ENCODE measurements at regions not wholly inside any gene's neighbourhood (a gene's known extent, or its start where the extent isn't known, plus 50 kb on each side); places are given as distances from the start of the nearest gene placed in this dataset.

DNA sequence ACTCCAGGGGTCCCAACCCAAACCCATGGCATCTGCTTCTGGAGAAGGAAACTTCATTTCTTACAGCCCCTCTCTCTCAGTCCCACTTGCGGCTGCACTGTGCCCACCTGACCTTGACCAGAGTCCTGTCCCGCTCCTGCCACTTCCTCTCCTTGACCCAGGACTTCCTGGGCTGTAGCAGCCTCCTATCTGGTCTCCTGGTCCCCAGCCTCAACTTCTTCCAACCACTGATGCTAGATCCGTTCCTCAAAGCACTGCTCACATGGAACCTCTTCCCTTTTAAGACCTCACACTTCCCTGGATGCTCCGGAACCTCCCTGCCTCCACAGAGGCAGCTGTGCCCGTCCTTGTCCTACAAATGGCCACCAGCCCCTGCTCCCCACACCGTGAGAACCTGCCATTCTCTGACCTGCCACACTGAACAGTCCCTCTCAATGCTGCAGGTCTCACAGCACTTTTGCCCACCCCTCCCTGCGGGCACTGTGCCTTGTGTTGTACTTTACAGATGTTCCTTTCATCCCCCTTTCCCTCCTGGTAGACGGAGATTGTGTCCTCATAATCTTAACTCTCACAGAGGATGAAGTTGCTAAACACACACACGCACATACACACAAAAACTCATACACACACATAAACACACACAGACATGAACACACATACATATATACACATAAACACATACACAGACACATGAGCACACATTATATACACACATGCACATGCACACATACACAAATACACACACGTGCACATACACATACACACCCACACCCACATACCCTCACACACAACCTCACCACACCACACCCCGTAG is 59.6 kb upstream of the NXT1 start:
- H3K36me3 ChIP-seq (ENCODE audit: control insufficient read depth in 1 of 2, insufficient read depth in 2 of 2, low read length in 2 of 2), result no peaks in the 10 kb centered on the region
- peaks cover 0 to 6% of the 10 kb centered on the region in 2 donors for H3K4me1 ChIP-seq (ENCODE audit: control insufficient read depth in 1 of 2, insufficient read depth in 2 of 2, low read length in 2 of 2)
- H3K9ac ChIP-seq (ENCODE audit: low read depth in 1 of 2, low read length in 2 of 2), result no peak overlapping the region
- H3K9me3 ChIP-seq (ENCODE audit: control insufficient read depth in 1 of 2, low read length in 2 of 2), result no peaks in the 10 kb centered on the region
- H3K4me3 ChIP-seq (ENCODE audit: low read depth in 1 of 2, low read length in 2 of 2), result no peak overlapping the region
- H3K27me3 ChIP-seq (ENCODE audit: control insufficient read depth in 1 of 2, insufficient read depth in 2 of 2, low read length in 2 of 2), result no peaks in the 10 kb centered on the region
- no peak overlapping the region for H3K27ac ChIP-seq (ENCODE audit: low read depth, low read length)

DNA sequence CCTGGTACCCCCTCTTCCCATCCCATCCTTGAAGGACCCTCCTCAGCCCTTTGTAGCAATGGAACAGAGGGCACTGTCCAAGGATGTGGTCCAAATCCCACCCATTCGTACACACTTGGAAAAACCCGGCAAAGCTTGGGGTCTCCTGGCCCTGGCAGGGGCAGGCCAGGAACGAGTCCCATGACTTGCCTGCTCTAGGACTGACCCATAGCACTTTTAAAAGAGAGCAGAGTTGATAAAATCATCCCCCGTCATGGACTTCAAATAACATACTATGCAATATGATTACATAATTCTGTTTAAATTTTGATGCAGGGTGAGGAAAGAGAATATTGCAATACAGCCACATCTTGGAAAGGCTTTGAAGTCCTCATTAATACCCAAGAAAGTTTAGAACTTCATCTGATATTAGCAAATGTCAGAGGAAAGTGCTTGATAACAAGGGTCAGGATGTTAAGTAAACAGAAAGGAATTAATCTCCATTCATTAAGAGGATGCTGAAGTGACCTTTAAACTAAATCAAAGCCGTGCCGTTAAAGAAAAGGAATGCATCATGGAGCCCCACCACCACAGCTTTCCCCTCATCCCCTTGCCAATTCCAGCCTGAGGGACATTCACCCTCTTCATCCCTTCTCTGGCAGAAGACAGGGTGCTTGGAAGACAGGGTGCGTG is 60.7 kb upstream of the NXT1 start:
- Histone ChIP-seq H3K27ac (ENCODE audit: low read depth, low read length) (no peak overlapping the region), H3K9ac (ENCODE audit: low read depth in 1 of 2, low read length in 2 of 2) (no peak overlapping the region), H3K4me3 (ENCODE audit: low read depth in 1 of 2, low read length in 2 of 2) (no peak overlapping the region), H3K9me3 (ENCODE audit: control insufficient read depth in 1 of 2, low read length in 2 of 2) (no peaks in the 10 kb centered on the region), H3K27me3 (ENCODE audit: control insufficient read depth in 1 of 2, insufficient read depth in 2 of 2, low read length in 2 of 2) (no peaks in the 10 kb centered on the region), H3K4me1 (ENCODE audit: control insufficient read depth in 1 of 2, insufficient read depth in 2 of 2, low read length in 2 of 2) (peaks cover 0 to 6% of the 10 kb centered on the region in 2 donors), H3K36me3 (ENCODE audit: control insufficient read depth in 1 of 2, insufficient read depth in 2 of 2, low read length in 2 of 2) (no peaks in the 10 kb centered on the region)

DNA sequence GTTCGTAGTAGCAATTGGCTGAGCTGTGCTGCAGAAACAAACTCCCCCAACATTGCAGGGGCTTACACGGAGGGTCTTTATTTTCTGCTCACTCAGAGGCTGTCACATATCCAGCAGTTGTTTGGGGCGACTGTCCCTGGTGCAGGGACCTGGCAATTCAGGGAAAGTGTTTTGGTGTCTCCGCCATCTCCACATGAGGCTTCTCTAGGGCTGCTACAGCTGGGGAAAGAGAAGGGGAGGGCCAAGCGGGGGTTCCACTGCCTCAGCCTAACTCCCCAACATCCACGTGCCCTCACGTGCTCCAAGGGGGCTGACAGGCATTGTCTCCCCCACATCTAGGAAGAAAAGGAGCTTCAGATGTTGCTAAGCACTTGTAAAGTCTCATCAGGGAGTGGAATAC is 61.3 kb upstream of the NXT1 start:
- no peaks in the 10 kb centered on the region for H3K36me3 ChIP-seq (ENCODE audit: control insufficient read depth in 1 of 2, insufficient read depth in 2 of 2, low read length in 2 of 2)
- H3K9ac ChIP-seq (ENCODE audit: low read depth in 1 of 2, low read length in 2 of 2), result no peak overlapping the region
- peaks cover 0 to 6% of the 10 kb centered on the region in 2 donors for H3K4me1 ChIP-seq (ENCODE audit: control insufficient read depth in 1 of 2, insufficient read depth in 2 of 2, low read length in 2 of 2)
- H3K27me3 ChIP-seq (ENCODE audit: control insufficient read depth in 1 of 2, insufficient read depth in 2 of 2, low read length in 2 of 2), result no peaks in the 10 kb centered on the region
- no peak overlapping the region for H3K4me3 ChIP-seq (ENCODE audit: low read depth in 1 of 2, low read length in 2 of 2)
- H3K27ac ChIP-seq (ENCODE audit: low read depth, low read length), result no peak overlapping the region
- no peaks in the 10 kb centered on the region for H3K9me3 ChIP-seq (ENCODE audit: control insufficient read depth in 1 of 2, low read length in 2 of 2)

DNA sequence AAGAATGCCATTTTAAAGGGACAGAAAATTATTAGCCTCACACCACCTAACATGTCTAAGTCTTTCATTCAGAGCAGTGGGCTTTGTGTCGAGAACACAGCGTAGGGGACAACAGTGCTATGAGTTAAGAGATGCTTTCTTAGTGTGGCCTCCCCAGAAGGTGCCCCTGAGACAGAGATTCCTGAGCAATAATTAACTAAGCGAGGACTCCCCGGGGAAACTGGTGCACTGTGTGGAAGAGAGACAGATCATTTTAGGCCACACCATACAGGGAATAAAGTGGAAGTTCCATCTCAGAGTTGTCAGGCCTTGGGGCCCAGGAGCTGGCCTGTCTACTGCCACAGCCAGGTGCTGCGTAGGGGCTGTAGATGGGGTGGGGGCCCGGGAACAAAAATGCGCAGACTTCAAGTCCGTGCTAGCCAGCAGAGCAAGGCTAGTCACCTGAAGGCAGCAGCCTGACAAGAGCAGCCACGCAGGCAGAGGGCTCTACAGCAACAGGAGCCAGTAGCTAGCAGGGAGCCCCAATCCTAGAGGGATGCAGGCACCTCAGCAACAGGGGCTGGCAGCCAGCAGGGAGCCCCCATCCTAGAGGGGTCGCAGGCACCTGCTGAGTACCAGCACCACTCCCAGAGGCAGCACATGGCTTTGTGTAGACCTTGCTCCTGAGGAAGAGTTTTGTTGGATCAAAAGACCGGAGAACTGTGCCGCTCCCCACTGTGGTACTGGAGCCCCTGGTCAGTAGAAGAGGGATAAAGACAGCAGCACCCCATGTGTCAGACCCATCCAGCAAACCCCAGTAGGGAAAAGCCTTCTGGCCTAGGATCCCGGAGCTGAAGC is 63.0 kb upstream of the NXT1 start:
- Histone ChIP-seq H3K27me3 (ENCODE audit: control insufficient read depth in 1 of 2, insufficient read depth in 2 of 2, low read length in 2 of 2) (no peaks in the 10 kb centered on the region), H3K9ac (ENCODE audit: low read depth in 1 of 2, low read length in 2 of 2) (no peak overlapping the region), H3K36me3 (ENCODE audit: control insufficient read depth in 1 of 2, insufficient read depth in 2 of 2, low read length in 2 of 2) (no peaks in the 10 kb centered on the region), H3K9me3 (ENCODE audit: control insufficient read depth in 1 of 2, low read length in 2 of 2) (no peaks in the 10 kb centered on the region), H3K4me3 (ENCODE audit: low read depth in 1 of 2, low read length in 2 of 2) (no peak overlapping the region), H3K27ac (ENCODE audit: low read depth, low read length) (no peak overlapping the region), H3K4me1 (ENCODE audit: control insufficient read depth in 1 of 2, insufficient read depth in 2 of 2, low read length in 2 of 2) (peaks cover 0 to 6% of the 10 kb centered on the region in 2 donors)

DNA sequence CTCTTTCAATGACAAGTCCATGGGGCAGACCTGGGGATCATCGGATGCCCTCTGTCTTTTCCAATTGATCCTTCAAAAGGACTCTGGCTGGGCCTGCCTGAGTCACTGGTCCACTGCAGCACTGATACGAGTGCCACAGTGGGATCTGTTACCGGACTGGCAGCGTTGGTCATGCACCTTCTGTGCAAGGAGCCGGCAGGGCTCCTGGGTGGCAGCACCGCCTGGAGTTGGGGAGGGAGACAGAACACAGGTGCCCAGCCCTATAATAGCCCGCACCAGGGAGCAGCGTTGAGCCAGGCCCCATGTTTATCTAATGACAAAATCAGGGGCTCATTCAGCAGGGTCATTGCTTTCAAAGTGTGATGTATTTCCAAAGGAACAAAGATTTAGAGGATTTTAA is 64.2 kb upstream of the NXT1 start:
- no peak overlapping the region for H3K9ac ChIP-seq (ENCODE audit: low read depth in 1 of 2, low read length in 2 of 2)
- H3K27me3 ChIP-seq (ENCODE audit: control insufficient read depth in 1 of 2, insufficient read depth in 2 of 2, low read length in 2 of 2), result no peaks in the 10 kb centered on the region
- H3K36me3 ChIP-seq (ENCODE audit: control insufficient read depth in 1 of 2, insufficient read depth in 2 of 2, low read length in 2 of 2), result no peaks in the 10 kb centered on the region
- H3K4me1 ChIP-seq (ENCODE audit: control insufficient read depth in 1 of 2, insufficient read depth in 2 of 2, low read length in 2 of 2), result peaks cover 0 to 6% of the 10 kb centered on the region in 2 donors
- no peak overlapping the region for H3K4me3 ChIP-seq (ENCODE audit: low read depth in 1 of 2, low read length in 2 of 2)
- no peaks in the 10 kb centered on the region for H3K9me3 ChIP-seq (ENCODE audit: control insufficient read depth in 1 of 2, low read length in 2 of 2)
- no peak overlapping the region for H3K27ac ChIP-seq (ENCODE audit: low read depth, low read length)

DNA sequence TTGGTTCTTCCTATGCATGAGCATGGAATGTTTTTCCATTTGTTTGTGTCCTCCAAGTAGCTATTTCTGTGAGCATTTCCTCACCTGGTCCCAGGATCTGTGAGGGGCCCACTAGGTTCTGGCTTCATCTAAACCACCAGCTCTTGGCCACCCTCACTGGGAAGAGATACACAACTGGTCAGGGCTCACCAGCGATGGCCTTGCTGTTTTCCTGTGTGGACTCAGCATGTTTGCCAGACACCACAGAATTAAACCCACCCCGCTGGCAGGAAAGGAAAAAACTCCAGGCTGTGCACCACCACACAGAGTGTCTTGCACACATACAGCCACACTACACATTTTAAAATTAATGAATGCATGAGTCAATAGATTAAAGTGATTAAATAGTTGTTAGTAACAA is 65.1 kb upstream of the NXT1 start:
- H3K36me3 ChIP-seq (ENCODE audit: control insufficient read depth in 1 of 2, insufficient read depth in 2 of 2, low read length in 2 of 2), result no peaks in the 10 kb centered on the region
- peaks cover 0 to 6% of the 10 kb centered on the region in 2 donors for H3K4me1 ChIP-seq (ENCODE audit: control insufficient read depth in 1 of 2, insufficient read depth in 2 of 2, low read length in 2 of 2)
- H3K27me3 ChIP-seq (ENCODE audit: control insufficient read depth in 1 of 2, insufficient read depth in 2 of 2, low read length in 2 of 2), result no peaks in the 10 kb centered on the region
- H3K27ac ChIP-seq (ENCODE audit: low read depth, low read length), result no peak overlapping the region
- no peak overlapping the region for H3K4me3 ChIP-seq (ENCODE audit: low read depth in 1 of 2, low read length in 2 of 2)
- H3K9ac ChIP-seq (ENCODE audit: low read depth in 1 of 2, low read length in 2 of 2), result no peak overlapping the region
- H3K9me3 ChIP-seq (ENCODE audit: control insufficient read depth in 1 of 2, low read length in 2 of 2), result no peaks in the 10 kb centered on the region

DNA sequence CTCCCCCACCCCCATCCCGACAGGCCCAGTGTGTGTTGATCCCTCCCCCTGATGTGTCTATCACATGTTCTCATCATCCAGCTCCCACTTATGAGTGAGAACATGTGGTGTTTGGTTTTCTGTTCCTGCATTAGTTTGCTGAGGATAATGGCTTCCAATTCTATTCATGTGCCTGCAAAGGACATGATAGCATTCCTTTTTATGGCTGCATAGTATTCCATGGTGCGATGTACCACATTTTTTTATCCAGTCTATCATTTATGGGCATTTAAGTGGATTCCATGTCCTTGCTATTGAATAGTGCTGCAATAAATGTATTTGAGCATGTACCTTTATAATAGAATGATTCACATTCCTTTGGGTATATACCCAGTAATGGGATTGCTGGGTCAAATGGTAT is 66.6 kb upstream of the NXT1 start:
- Histone ChIP-seq H3K9me3 (ENCODE audit: control insufficient read depth in 1 of 2, low read length in 2 of 2) (no peaks in the 10 kb centered on the region), H3K9ac (ENCODE audit: low read depth in 1 of 2, low read length in 2 of 2) (no peak overlapping the region), H3K27ac (ENCODE audit: low read depth, low read length) (no peak overlapping the region), H3K4me1 (ENCODE audit: control insufficient read depth in 1 of 2, insufficient read depth in 2 of 2, low read length in 2 of 2) (no peaks in the 10 kb centered on the region), H3K27me3 (ENCODE audit: control insufficient read depth in 1 of 2, insufficient read depth in 2 of 2, low read length in 2 of 2) (no peaks in the 10 kb centered on the region), H3K36me3 (ENCODE audit: control insufficient read depth in 1 of 2, insufficient read depth in 2 of 2, low read length in 2 of 2) (no peaks in the 10 kb centered on the region), H3K4me3 (ENCODE audit: low read depth in 1 of 2, low read length in 2 of 2) (no peak overlapping the region)

DNA sequence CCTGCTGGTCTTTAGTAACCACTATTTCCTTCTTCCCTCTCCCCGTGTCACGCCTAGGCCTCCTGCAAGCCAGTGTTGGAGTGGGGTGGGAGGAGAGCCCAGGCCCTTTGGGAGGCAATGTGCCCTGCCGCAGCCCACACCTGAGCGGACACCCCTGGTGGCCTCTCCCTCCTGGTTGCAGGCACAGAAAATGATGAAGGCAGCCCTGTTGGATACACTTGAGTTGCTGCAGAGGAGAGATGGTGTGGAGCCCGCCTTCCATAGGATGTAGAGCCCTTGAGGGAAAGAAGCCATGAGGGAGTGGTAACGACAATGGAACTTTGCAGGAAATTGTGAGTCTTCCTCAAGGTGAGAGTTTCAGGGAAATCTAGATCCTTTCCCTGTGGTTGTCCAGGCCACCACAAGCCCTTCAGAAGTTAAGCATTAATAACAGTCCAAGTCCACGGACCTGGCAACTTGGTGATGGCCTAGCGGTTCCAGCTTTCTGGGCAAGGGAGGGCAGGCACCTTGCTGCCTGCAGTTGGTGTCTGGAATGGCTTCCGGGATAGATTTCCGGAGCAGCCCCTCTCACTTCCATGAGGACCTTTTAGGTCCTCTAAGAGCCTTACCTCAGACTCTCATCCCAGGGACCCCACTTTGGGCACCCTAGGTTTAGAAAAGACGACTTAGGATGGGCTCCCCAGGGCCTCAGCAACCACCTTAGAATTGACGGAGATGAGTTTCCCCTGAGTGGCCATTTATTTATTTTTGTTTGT is 67.3 kb upstream of the NXT1 start:
- Histone ChIP-seq H3K27ac (ENCODE audit: low read depth, low read length) (no peak overlapping the region), H3K27me3 (ENCODE audit: control insufficient read depth in 1 of 2, insufficient read depth in 2 of 2, low read length in 2 of 2) (no peaks in the 10 kb centered on the region), H3K4me1 (ENCODE audit: control insufficient read depth in 1 of 2, insufficient read depth in 2 of 2, low read length in 2 of 2) (no peaks in the 10 kb centered on the region), H3K9me3 (ENCODE audit: control insufficient read depth in 1 of 2, low read length in 2 of 2) (no peaks in the 10 kb centered on the region), H3K9ac (ENCODE audit: low read depth in 1 of 2, low read length in 2 of 2) (no peak overlapping the region), H3K36me3 (ENCODE audit: control insufficient read depth in 1 of 2, insufficient read depth in 2 of 2, low read length in 2 of 2) (no peaks in the 10 kb centered on the region), H3K4me3 (ENCODE audit: low read depth in 1 of 2, low read length in 2 of 2) (no peak overlapping the region)

DNA sequence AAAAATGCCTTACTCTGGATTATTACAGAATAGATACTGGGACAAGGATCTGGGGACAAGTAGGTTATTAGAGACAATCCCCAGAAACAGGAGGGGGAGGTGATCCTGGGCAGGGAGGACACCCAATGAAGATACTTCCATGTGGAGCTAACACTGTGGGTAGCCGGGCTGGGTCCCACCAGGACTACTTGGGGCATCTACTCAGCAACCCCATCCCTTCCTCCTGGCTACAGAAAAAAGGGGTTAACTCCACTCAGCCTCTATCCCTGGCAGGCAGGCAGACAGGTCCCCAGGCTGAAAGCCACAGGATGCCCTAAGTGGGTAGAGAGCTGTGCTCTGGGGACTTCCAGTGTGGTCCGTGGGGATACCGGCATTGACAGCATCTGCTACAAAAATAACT is 68.0 kb upstream of the NXT1 start:
- no peak overlapping the region for H3K27ac ChIP-seq (ENCODE audit: low read depth, low read length)
- no peak overlapping the region for H3K9ac ChIP-seq (ENCODE audit: low read depth in 1 of 2, low read length in 2 of 2)
- H3K27me3 ChIP-seq (ENCODE audit: control insufficient read depth in 1 of 2, insufficient read depth in 2 of 2, low read length in 2 of 2), result no peaks in the 10 kb centered on the region
- H3K4me3 ChIP-seq (ENCODE audit: low read depth in 1 of 2, low read length in 2 of 2), result no peak overlapping the region
- no peaks in the 10 kb centered on the region for H3K9me3 ChIP-seq (ENCODE audit: control insufficient read depth in 1 of 2, low read length in 2 of 2)
- no peaks in the 10 kb centered on the region for H3K4me1 ChIP-seq (ENCODE audit: control insufficient read depth in 1 of 2, insufficient read depth in 2 of 2, low read length in 2 of 2)
- H3K36me3 ChIP-seq (ENCODE audit: control insufficient read depth in 1 of 2, insufficient read depth in 2 of 2, low read length in 2 of 2), result no peaks in the 10 kb centered on the region

Data from duodenal mucosa (tissue), 2 donors.